GM12872 (cell line): ENCODE measurements at regions not wholly inside any gene's neighbourhood (a gene's known extent, or its start where the extent isn't known, plus 50 kb on each side); places are given as distances from the start of the nearest gene placed in this dataset.

Experiments used
- TF ChIP-seq, protein P1 (sequence below): IDR thresholded peaks from 3 replicates; pipeline ENCODE4 v1.5.1; 2011; ENCODE audit warnings: low read depth, mild to moderate bottlenecking, low read length, moderate library complexity; ENCODE audit not compliant: insufficient read depth

GRCh38 chr1:219506473-219506899 lies 106.4 kb downstream of the ZC3H11B start:
- TF ChIP-seq, protein P1, sequence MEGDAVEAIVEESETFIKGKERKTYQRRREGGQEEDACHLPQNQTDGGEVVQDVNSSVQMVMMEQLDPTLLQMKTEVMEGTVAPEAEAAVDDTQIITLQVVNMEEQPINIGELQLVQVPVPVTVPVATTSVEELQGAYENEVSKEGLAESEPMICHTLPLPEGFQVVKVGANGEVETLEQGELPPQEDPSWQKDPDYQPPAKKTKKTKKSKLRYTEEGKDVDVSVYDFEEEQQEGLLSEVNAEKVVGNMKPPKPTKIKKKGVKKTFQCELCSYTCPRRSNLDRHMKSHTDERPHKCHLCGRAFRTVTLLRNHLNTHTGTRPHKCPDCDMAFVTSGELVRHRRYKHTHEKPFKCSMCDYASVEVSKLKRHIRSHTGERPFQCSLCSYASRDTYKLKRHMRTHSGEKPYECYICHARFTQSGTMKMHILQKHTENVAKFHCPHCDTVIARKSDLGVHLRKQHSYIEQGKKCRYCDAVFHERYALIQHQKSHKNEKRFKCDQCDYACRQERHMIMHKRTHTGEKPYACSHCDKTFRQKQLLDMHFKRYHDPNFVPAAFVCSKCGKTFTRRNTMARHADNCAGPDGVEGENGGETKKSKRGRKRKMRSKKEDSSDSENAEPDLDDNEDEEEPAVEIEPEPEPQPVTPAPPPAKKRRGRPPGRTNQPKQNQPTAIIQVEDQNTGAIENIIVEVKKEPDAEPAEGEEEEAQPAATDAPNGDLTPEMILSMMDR, result no peak

GRCh38 chr1:219505886-219506285 lies 107.0 kb downstream of the ZC3H11B start:
- TF ChIP-seq, protein P1, result no peak

DNA sequence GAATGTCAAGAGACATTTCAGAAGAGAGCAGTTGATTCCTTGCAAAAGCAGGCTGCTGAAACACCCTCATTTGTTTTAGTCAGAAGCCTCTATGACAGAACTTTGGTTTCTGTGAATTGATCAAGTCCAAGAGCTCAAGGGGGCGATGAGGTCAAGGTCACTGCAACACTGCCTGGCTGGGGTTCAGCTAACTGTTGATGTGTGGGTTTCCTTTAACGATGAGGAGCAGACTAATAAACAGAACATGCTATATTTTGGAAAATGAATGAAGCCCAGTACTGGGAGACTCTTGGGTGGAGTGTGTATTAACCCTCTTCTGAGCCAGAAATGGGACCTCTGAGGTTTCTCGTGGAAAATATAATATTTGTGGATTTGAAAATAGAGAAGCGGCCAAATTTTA lies 109.3 kb downstream of the ZC3H11B start:
- TF ChIP-seq, protein P1, result no peak

GRCh38 chr1:219500327-219500897 lies 112.5 kb downstream of the ZC3H11B start:
- TF ChIP-seq, protein P1, result no peak

GRCh38 chr1:219498666-219499065 lies 114.2 kb downstream of the ZC3H11B start:
- TF ChIP-seq, protein P1, result no peak

- TF ChIP-seq, protein P1, result no peak
Measured at GRCh38 chr1:219495737-219496408, 117.0 kb downstream of the ZC3H11B start.

- TF ChIP-seq, protein P1, result no peak
Measured at GRCh38 chr1:219492717-219493116, 120.2 kb downstream of the ZC3H11B start.
